HCT116 (cell line): ENCODE measurements at regions not wholly inside any gene's neighbourhood (a gene's known extent, or its start where the extent isn't known, plus 50 kb on each side); places are given as distances from the start of the nearest gene placed in this dataset.

Source experiments
- ATAC-seq: fragments of 200-7000 bp; cut with Tn5 transposase; 2 replicates; pipeline ENCODE4 v1.9.1; 2020; ENCODE audit warnings: mild to moderate bottlenecking, moderate library complexity
- BruUV-seq: library from RNA; stranded (reverse); fragments of 400-500 nt; replicated peaks from 2 replicates; lab custom pipeline; 2021; lab: Mats Ljungman, UMichigan
- CTCF ChIA-PET: fragments of 300-600 bp; sonication (Branson Sonifier 250); formaldehyde crosslinking; loops from one replicate; lab custom pipeline; 2021; ENCODE audit warnings: antibody characterized with exemption; lab: Charles Lee
- POLR2A ChIA-PET: fragments of 300-600, 350-600 bp; sonication (Branson Sonifier 250); formaldehyde crosslinking; loops from one replicate; lab custom pipeline; 2021; ENCODE audit warnings: antibody characterized with exemption; lab: Charles Lee
- RAD21 ChIA-PET, 2 experiments: fragments of 300-600 bp; sonication (Branson Sonifier 250); formaldehyde crosslinking; loops; one replicate each; lab custom pipeline; 2023; ENCODE audit warnings: low total read pairs in 2 of 2; ENCODE audit not compliant: uncharacterized antibody in 2 of 2, unreplicated experiment in 2 of 2, low non-redundant PET in 1 of 2; lab: Charles Lee
- DNase-seq: peaks from one replicate; pipeline ENCODE4 v3.0.0-alpha.2; 2010; ENCODE audit warnings: low read depth, low spot score
- H2AFZ ChIP-seq: fragments of 200-600 bp; shearing (Covaris generic), sonication (generic); 2 replicates; pipeline ENCODE4 v1.6.1; 2017; ENCODE audit warnings: low read depth, mixed run types, mixed read lengths, antibody characterized with exemption, low read length; ENCODE audit not compliant: poor library complexity, severe bottlenecking
- H3K27ac ChIP-seq: 2 replicates; pipeline ENCODE4 v1.5.1; 2012; ENCODE audit warnings: low read depth, low read length
- H3K27me3 ChIP-seq: fragments of 200-600 bp; sonication (generic); 2 replicates; pipeline ENCODE4 v1.6.1; 2016; ENCODE audit warnings: mixed run types, low read length, mixed read lengths; ENCODE audit not compliant: insufficient read depth
- H3K36me3 ChIP-seq, 2 experiments: fragments of 200-500 bp in 1 of 2; fragments of 200-600 bp in 1 of 2; sonication (Bioruptor generic) in 1 of 2; sonication (generic) in 1 of 2; 2 replicates each; pipeline versions ENCODE4 v1.5.1 to v1.6.1; 2014 to 2016; ENCODE audit warnings: low read length in 2 of 2, inconsistent platforms in 1 of 2, mixed read lengths in 1 of 2, mixed run types in 1 of 2; ENCODE audit not compliant: insufficient read depth in 2 of 2, control insufficient read depth in 1 of 2
- H3K4me1 ChIP-seq, 2 experiments: fragments of 200-600 bp in 1 of 2; sonication (generic) in 1 of 2; 2 replicates each; pipeline versions ENCODE4 v1.5.1 to v1.6.1; 2012 to 2017; ENCODE audit warnings: low read length in 2 of 2, inconsistent platforms in 1 of 2, mild to moderate bottlenecking in 1 of 2, mixed read lengths in 1 of 2, mixed run types in 1 of 2, moderate library complexity in 1 of 2; ENCODE audit not compliant: insufficient read depth in 2 of 2, control insufficient read depth in 1 of 2
- H3K4me2 ChIP-seq: fragments of 200-600 bp; sonication (generic); 2 replicates; pipeline ENCODE4 v1.6.1; 2017; ENCODE audit warnings: mixed run types, low read length, mixed read lengths
- H3K4me3 ChIP-seq, 2 experiments: fragments of 200-600 bp in 1 of 2; sonication (generic) in 1 of 2; replicated peaks in 1 of 2; 2 replicates each; pipeline ENCODE4 v1.5.1; 2011 to 2016; ENCODE audit warnings: low read length in 2 of 2, control low read depth in 1 of 2, low read depth in 1 of 2, mild to moderate bottlenecking in 1 of 2, mixed read lengths in 1 of 2, mixed run types in 1 of 2
- H3K79me2 ChIP-seq: fragments of 200-600 bp; sonication (generic); 2 replicates; pipeline ENCODE4 v1.6.1; 2017; ENCODE audit warnings: mild to moderate bottlenecking, mixed run types, low read length, moderate library complexity, mixed read lengths; ENCODE audit not compliant: insufficient read depth
- H3K9ac ChIP-seq: fragments of 200-600 bp; sonication (generic); 2 replicates; pipeline ENCODE4 v1.6.1; 2016; ENCODE audit warnings: low read length, mixed read lengths
- H3K9me2 ChIP-seq: fragments of 200-600 bp; sonication (generic), shearing (Covaris generic); 2 replicates; pipeline ENCODE4 v1.6.1; 2017; ENCODE audit warnings: mixed run types, mild to moderate bottlenecking, moderate library complexity; ENCODE audit not compliant: insufficient read depth
- H3K9me3 ChIP-seq, 2 experiments: fragments of 200-500 bp in 1 of 2; fragments of 200-600 bp in 1 of 2; sonication (Bioruptor generic) in 1 of 2; sonication (generic) in 1 of 2; 2 replicates each; pipeline ENCODE4 v1.6.1; 2014 to 2017; ENCODE audit warnings: low read length in 2 of 2, mixed read lengths in 2 of 2, inconsistent platforms in 1 of 2, low read depth in 1 of 2, mild to moderate bottlenecking in 1 of 2, mixed run types in 1 of 2, moderate library complexity in 1 of 2; ENCODE audit not compliant: control insufficient read depth in 1 of 2, insufficient read depth in 1 of 2
- H4K20me1 ChIP-seq: fragments of 200-600 bp; sonication (generic), shearing (Covaris generic); 2 replicates; pipeline ENCODE4 v1.6.1; 2017; ENCODE audit warnings: mixed run types, mild to moderate bottlenecking, moderate library complexity; ENCODE audit not compliant: insufficient read depth
- ATF3 ChIP-seq: IDR thresholded peaks from 2 replicates; pipeline ENCODE4 v1.6.1; 2012
- CBX3 ChIP-seq: IDR thresholded peaks from 2 replicates; pipeline ENCODE4 v1.6.1; 2012; ENCODE audit warnings: low read depth
- EGR1 ChIP-seq: IDR thresholded peaks from 2 replicates; pipeline ENCODE4 v1.6.1; 2012; ENCODE audit warnings: low read depth
- ELF1 ChIP-seq: IDR thresholded peaks from 2 replicates; pipeline ENCODE4 v1.6.1; 2012; ENCODE audit warnings: low read depth, borderline replicate concordance
- EZH2 ChIP-seq: fragments of 200-600 bp; sonication (generic); IDR thresholded peaks from 2 replicates; pipeline ENCODE4 v1.6.1; 2017; ENCODE audit warnings: antibody characterized with exemption, mixed run types
- FOSL1 ChIP-seq: IDR thresholded peaks from 2 replicates; pipeline ENCODE4 v1.6.1; 2012; ENCODE audit warnings: low read depth
- POLR2A ChIP-seq: IDR thresholded peaks from 2 replicates; pipeline ENCODE4 v1.7.0; 2011; ENCODE audit warnings: borderline replicate concordance; ENCODE audit not compliant: insufficient read depth, insufficient read length; ENCODE audit errors: extremely low read depth
- SIN3A ChIP-seq: IDR thresholded peaks from 2 replicates; pipeline ENCODE4 v1.6.1; 2012; ENCODE audit warnings: low read depth
- SRF ChIP-seq: IDR thresholded peaks from 2 replicates; pipeline ENCODE4 v1.6.1; 2012; ENCODE audit warnings: low read depth
- intact Hi-C: fragments of 100-400 bp; cut with micrococcal nuclease; formaldehyde crosslinking; loops from 2 replicates; pipeline ENCODE4 v1.10.0; 2022
- TF ChIP-seq, protein P1 (sequence below): IDR thresholded peaks from 2 replicates; pipeline ENCODE4 v1.6.1; 2011; ENCODE audit warnings: mild to moderate bottlenecking, low read length, moderate library complexity; ENCODE audit not compliant: insufficient replicate concordance; ENCODE audit errors: extremely low read depth
- TF ChIP-seq, protein P2 (sequence below): IDR thresholded peaks from 2 replicates; pipeline ENCODE4 v1.6.1; 2012; ENCODE audit warnings: low read depth

- no peak for ATAC-seq
- POLR2A ChIA-PET, result no interaction called here
Measured at GRCh38 chr4:123862812-123863211, 466.2 kb downstream of the SPRY1 start.

DNA sequence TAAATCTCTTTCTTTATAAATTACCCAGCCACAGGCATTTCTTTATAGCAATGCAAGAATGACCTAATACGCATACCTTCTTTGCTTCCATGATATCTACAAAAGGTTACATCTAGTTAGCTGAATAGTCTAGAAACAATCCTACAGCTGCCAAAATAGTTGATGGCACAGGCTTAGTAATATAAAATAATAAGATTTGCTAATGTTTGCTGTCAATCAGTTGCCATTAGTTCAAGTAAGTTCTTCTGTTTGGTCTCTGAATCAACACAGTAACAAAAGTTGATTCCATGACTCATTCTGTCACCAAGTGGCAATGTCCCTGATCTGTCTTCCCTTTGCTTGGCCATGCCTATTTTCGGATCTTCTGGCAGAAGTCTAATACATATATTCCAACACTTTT, 470.2 kb downstream of the SPRY1 start:
- no peak overlapping the region for H2AFZ ChIP-seq
- ChIA-PET POLR2A (no interaction called here), RAD21 (no interaction called here), CTCF (no interaction called here)
- intact Hi-C loops, result no loop called here
- H3K27ac ChIP-seq, result no peak overlapping the region
- no TSS peak for BruUV-seq
- H3K9me2 ChIP-seq, result no peaks in the 10 kb centered on the region
- no peaks in the 10 kb centered on the region for H3K79me2 ChIP-seq
- no peaks in the 10 kb centered on the region for H3K9me3 ChIP-seq
- DNase-seq (no peak), ATAC-seq (no peak)
- no peaks in the 10 kb centered on the region for H3K36me3 ChIP-seq
- no peak overlapping the region for H3K4me3 ChIP-seq
- no peaks in the 10 kb centered on the region for H3K27me3 ChIP-seq
- H3K9ac ChIP-seq, result no peak overlapping the region
- TF ChIP-seq SRF (no peak), CBX3 (no peak), SIN3A (no peak), ELF1 (no peak), EGR1 (no peak), POLR2A (no peak)
- TF ChIP-seq, protein P1, sequence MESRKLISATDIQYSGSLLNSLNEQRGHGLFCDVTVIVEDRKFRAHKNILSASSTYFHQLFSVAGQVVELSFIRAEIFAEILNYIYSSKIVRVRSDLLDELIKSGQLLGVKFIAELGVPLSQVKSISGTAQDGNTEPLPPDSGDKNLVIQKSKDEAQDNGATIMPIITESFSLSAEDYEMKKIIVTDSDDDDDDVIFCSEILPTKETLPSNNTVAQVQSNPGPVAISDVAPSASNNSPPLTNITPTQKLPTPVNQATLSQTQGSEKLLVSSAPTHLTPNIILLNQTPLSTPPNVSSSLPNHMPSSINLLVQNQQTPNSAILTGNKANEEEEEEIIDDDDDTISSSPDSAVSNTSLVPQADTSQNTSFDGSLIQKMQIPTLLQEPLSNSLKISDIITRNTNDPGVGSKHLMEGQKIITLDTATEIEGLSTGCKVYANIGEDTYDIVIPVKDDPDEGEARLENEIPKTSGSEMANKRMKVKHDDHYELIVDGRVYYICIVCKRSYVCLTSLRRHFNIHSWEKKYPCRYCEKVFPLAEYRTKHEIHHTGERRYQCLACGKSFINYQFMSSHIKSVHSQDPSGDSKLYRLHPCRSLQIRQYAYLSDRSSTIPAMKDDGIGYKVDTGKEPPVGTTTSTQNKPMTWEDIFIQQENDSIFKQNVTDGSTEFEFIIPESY, result no peak
- TF ChIP-seq, protein P2, sequence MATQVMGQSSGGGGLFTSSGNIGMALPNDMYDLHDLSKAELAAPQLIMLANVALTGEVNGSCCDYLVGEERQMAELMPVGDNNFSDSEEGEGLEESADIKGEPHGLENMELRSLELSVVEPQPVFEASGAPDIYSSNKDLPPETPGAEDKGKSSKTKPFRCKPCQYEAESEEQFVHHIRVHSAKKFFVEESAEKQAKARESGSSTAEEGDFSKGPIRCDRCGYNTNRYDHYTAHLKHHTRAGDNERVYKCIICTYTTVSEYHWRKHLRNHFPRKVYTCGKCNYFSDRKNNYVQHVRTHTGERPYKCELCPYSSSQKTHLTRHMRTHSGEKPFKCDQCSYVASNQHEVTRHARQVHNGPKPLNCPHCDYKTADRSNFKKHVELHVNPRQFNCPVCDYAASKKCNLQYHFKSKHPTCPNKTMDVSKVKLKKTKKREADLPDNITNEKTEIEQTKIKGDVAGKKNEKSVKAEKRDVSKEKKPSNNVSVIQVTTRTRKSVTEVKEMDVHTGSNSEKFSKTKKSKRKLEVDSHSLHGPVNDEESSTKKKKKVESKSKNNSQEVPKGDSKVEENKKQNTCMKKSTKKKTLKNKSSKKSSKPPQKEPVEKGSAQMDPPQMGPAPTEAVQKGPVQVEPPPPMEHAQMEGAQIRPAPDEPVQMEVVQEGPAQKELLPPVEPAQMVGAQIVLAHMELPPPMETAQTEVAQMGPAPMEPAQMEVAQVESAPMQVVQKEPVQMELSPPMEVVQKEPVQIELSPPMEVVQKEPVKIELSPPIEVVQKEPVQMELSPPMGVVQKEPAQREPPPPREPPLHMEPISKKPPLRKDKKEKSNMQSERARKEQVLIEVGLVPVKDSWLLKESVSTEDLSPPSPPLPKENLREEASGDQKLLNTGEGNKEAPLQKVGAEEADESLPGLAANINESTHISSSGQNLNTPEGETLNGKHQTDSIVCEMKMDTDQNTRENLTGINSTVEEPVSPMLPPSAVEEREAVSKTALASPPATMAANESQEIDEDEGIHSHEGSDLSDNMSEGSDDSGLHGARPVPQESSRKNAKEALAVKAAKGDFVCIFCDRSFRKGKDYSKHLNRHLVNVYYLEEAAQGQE, result no peak
- H3K4me2 ChIP-seq, result no peak overlapping the region
- H3K4me1 ChIP-seq, result no peaks in the 10 kb centered on the region
- no peaks in the 10 kb centered on the region for H4K20me1 ChIP-seq

More at GRCh38 chr4:123862812-123863211, 466.2 kb downstream of the SPRY1 start:
- ChIA-PET RAD21 (no interaction called here), CTCF (no interaction called here)
- Histone ChIP-seq H3K27ac (no peak overlapping the region), H4K20me1 (no peaks in the 10 kb centered on the region), H3K9me2 (no peaks in the 10 kb centered on the region), H3K4me1 (no peaks in the 10 kb centered on the region), H3K4me3 (no peak overlapping the region), H3K9ac (no peak overlapping the region), H3K36me3 (no peaks in the 10 kb centered on the region), H3K79me2 (no peaks in the 10 kb centered on the region), H3K4me2 (no peak overlapping the region), H2AFZ (no peak overlapping the region), H3K27me3 (no peaks in the 10 kb centered on the region), H3K9me3 (no peaks in the 10 kb centered on the region)
- DNase-seq, result no peak
- TF ChIP-seq ATF3 (no peak), FOSL1 (no peak), EZH2 (no peak)
- intact Hi-C loops, result no loop called here
- no TSS peak for BruUV-seq
